Left forelimb (tissue), 1 donor: ENCODE measurements at regions not wholly inside any gene's neighbourhood (a gene's known extent, or its start where the extent isn't known, plus 50 kb on each side); places are given as distances from the start of the nearest gene placed in this dataset.
"Not testable (repeated sequence)": the region's sequence is repeated elsewhere in the genome, so short reads cannot be mapped to it uniquely, and the experiment has no call there.

ENCODE experiments used
- DNase-seq: peaks from one replicate; pipeline ENCODE4 v3.0.0-alpha.2; 2018; ENCODE audit warnings: low spot score

DNA sequence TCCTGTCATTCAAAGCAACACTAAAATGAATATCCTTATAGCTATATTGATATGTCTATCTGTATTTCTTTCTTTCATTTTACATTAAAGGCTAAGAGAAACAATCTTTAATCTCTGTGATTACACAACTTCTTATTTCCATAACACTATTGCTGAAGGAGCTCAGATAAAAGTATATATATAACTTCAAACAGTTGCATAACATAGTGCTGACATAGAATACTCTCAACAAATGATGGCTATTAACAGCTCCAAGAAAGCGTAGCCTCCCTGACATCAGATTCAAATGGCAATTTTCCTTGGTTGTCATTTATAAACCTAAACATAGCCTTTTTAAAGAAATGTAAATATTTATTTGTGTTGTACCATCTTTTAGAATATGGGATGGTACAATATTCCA is 116.6 kb upstream of the PTPRG start:
- DNase-seq, result no peak

- DNase-seq, result no peak
These were observed 115.4 kb upstream of the PTPRG start for GRCh38 chr3:61445924-61446323.

DNA sequence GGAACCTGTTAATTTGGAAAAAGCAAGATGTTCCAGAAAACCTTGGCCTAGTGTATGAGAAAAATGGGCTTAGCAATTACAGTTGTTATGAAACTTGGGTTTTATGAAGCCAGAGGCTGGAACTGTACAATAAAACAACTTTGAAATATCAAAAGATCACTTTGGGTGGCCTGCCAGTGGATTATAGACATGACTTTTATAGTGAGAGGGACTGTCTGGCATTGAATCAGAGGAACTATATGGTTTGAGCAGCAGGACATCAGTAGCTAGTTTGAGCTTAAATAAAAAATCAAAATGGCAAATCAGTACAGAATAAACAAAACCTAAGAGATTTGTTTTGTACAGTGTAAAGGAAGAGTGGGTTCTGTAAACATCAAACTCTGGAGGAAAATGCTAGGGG is 115.0 kb upstream of the PTPRG start:
- no peak for DNase-seq

- no peak for DNase-seq
These were observed 113.0 kb upstream of the PTPRG start for GRCh38 chr3:61448378-61448777.

GRCh38 chr3:61449327-61450040 is 111.9 kb upstream of the PTPRG start:
- DNase-seq, result no peak

- DNase-seq, result no peak
These were observed 110.5 kb upstream of the PTPRG start for GRCh38 chr3:61450866-61451265.

GRCh38 chr3:61451841-61452240 is 109.5 kb upstream of the PTPRG start:
- DNase-seq, result no peak

DNA sequence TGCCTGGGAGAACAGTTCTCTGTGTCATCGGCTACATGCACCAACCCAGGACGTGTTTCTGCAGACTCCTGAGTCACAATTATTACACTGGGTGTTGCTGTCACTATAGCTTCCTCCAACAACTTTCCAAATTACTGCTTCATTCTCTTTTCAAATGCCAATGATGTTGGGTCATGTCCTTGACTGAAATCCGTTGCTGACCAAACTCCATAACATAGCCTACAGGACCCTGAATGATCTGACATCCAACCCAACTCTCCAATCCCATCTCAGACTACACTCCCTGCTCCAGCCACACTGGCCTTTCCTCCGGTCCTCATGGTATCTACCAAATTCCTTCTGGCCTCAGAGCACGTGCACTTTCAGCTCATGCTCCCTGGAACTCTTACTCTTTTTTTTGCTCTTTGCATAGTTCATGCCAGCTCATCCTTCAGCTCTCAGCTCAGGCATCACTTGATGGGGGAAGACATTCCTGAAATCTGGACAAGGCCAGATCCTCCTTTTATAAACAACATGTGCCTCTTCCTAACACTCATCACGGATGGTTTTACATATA is 108.8 kb upstream of the PTPRG start:
- no peak for DNase-seq

DNA sequence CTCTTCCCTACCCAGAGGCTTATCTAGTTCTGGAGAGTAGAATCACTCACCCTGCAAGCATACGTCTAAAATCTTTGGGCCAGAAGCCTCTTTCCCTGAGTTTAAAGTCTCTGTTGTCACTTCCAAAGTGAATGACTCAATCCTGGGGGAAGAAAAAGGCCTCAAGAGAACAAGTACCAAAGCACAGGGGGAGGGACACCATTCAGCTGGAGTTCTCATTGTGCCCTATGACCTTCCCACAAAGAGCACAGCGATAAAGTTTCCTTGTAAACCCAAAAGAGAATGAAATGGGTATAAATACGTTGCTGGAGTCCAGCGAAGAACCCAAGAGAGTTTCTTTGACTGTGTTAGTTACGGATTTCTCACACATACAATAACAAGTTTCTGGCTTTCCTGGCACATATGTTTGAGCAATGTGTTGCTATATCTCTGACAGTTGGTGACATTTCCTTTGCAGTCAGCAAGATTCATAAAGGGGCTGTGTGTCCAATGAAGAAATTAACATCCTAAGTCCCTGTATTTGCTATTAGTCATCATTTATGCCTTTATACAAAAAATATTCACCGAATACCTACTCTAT is 107.3 kb upstream of the PTPRG start:
- DNase-seq, result no peak

GRCh38 chr3:61454801-61455200 is 106.6 kb upstream of the PTPRG start:
- no peak for DNase-seq

DNA sequence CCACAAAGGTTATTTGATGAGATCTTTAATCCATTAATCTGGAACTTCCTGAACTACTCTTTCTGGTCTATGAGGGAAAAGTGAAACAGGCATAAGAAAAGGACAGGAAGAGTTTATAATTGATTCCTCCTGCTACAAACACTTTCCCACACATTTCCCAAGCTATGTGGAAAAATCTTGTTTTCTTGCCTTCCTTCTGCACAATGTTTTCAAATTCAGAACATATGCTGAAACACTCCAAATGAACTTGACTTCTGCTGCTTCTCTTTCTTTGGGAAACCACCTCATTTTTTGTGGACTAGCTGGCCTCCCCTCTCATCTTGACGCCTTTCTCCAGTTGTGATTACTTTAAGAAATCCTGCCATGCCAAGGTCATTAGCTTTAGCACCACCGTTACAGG is 100.7 kb upstream of the PTPRG start:
- no peak for DNase-seq

GRCh38 chr3:61463191-61463590 is 98.2 kb upstream of the PTPRG start:
- no peak for DNase-seq

DNA sequence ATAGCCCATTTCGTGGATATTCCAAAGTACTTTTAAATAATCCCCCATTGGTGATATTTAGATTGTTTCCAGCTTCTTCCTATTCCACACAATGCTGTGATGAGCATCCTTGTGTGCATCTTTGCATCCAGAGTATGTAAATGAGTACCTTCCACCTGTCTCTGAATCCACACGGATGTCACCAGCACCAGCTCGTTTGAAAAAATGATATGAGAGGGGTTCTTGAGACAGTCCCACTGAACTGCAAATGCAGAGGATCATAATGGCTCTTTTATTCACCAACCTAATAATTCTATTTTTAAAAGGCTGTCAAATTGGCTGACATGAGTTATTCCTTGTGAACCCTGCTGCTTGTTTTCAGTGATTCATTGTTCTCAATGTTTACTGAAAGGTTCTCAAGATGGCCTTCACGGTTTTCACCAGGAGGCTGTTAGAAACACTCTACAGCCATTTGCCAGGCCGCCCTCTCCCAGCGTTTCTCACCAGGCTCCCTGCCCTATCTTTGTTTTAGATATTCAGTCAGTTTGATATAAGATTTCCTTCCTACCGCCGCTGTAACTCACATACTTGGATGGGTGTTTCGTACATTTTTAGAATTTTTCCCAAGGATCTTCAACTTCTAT is 96.7 kb upstream of the PTPRG start:
- no peak for DNase-seq

DNA sequence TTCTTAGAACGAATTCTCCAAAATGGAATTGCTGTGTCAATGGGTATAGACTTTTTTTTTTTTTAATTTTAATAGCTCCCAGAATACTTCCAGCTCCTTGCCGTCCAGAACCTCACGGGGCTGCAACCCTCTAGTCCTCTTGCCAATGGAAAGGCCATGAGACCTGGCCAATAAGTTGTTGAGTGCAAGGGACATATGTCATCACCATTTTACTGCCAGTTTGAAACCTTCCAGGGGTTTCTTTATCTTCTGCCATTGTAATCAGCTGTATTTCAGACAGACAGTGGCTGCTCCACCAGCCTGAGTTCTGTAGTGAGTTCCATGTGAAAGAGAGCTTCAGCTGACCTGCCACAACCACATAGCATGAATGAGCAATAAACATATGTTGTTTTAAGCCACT is 95.0 kb upstream of the PTPRG start:
- DNase-seq, result no peak

DNA sequence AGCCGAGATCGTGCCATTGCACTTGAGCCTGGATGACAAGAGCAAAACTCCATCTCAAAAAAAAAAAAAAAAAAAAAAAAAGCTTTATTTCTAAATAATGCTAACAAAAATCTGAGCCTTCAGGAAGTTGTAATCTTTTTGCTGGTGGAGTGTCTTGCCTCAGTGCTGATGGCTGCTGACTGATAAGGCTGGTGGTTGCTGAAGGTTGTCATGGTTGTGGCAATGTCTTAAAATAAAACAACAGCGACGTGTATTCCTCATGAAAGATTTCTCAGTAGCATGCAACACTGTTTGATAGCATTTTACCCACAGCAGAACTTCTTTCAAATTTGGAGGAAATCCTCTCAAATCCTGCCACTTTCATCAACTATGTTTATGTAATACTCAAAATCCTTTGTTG is 77.4 kb upstream of the PTPRG start:
- no peak for DNase-seq

- DNase-seq, result no peak
These were observed 68.0 kb upstream of the PTPRG start for GRCh38 chr3:61493339-61493738.

DNA sequence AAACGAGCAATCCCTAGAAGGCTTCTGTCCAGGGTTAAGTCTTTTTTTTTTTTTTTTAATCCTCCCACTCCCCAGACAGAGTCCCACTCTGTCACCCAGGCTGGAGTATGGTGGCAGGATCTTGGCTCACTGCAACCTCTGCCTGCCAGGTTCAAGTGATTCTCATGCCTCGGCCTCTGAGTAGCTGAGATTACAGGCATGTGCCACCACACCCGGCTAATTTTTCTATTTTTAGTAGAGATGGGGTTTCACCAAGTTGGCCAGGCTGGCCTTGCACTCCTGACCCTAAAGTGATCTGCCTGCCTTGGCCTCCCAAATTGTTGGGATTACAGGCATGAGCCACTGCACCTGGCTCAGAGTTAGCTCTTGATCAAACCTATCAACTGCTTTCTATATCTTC is 67.1 kb upstream of the PTPRG start:
- not testable (repeated sequence) for DNase-seq

DNA sequence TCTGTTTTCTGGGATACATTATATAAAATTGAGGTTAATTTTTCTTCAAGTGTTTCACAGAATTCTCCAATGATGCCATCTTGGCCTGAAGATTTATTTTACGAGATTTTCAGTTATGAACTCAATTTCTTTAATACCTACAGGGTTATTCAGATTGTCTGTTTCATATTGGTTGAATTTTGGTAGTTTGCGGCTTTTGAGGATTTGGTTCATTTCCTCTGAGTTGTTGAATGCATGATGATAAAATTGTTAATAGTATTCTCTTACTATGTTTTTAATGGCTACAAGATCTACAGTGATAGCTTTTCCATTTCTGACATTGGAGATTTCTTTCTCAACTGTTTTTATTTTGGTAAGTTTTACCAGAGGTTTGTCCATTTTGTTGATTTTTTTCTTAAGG is 63.9 kb upstream of the PTPRG start:
- DNase-seq, result no peak

DNA sequence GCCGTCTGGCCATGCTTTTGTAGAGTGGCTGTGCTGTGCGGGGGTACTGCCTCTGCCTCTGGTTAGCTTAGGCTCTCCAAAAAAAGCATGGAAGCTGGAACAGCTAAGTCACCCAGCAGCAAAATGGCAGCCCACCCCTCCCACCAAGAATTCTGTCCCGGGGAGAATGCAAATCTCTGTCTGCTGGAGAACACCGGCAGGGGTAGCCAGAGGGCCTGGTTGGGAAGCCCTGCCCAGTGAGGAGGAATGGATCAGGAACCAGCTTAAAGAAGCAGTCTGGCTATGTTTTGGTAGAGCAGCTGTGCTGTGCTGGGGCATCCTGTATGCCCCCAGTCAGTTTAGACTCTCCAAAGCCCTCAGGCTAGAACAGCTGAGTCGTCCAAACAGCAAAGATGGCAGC is 56.2 kb upstream of the PTPRG start:
- no peak for DNase-seq

- DNase-seq, result no peak
These were observed 53.4 kb upstream of the PTPRG start for GRCh38 chr3:61507946-61508345.
